Spleen (tissue), 11 donors: ENCODE measurements at regions not wholly inside any gene's neighbourhood (a gene's known extent, or its start where the extent isn't known, plus 50 kb on each side); places are given as distances from the start of the nearest gene placed in this dataset.

Experiments
- DNase-seq: peaks from one replicate; pipeline ENCODE4 v3.0.0-alpha.2; 2020
- H3K27ac ChIP-seq, 8 donors: fragments of 200-600 bp; sonication (generic) in 7 of 8; 1 replicate in 4 of 8; 2 replicates in 4 of 8; pipeline versions ENCODE4 v1.5.0 to v1.8.0; 2016 to 2021; ENCODE audit warnings: inconsistent platforms in 4 of 8, mild to moderate bottlenecking in 4 of 8, moderate library complexity in 1 of 8
- H3K27me3 ChIP-seq, 7 donors: fragments of 200-600 bp; sonication (generic) in 6 of 7; replicated peaks in 1 of 7; 1 replicate in 4 of 7; 2 replicates in 3 of 7; pipeline versions ENCODE4 v1.5.0 to v1.8.0; 2016 to 2021; ENCODE audit warnings: inconsistent platforms in 3 of 7, mild to moderate bottlenecking in 1 of 7
- H3K36me3 ChIP-seq, 6 donors: fragments of 200-600 bp; sonication (generic) in 5 of 6; 1 replicate in 4 of 6; 2 replicates in 2 of 6; pipeline versions ENCODE4 v1.5.0 to v1.8.0; 2016 to 2021; ENCODE audit warnings: inconsistent platforms in 2 of 6
- H3K4me1 ChIP-seq, 6 donors: fragments of 200-600 bp; sonication (generic) in 5 of 6; 1 replicate in 3 of 6; 2 replicates in 3 of 6; pipeline versions ENCODE4 v1.5.0 to v1.8.0; 2016 to 2021; ENCODE audit warnings: inconsistent platforms in 3 of 6
- H3K4me3 ChIP-seq, 8 donors: fragments of 200-600 bp; sonication (generic) in 7 of 8; 1 replicate in 4 of 8; 2 replicates in 4 of 8; pipeline versions ENCODE4 v1.5.0 to v1.8.0; 2016 to 2021; ENCODE audit warnings: inconsistent platforms in 4 of 8, mild to moderate bottlenecking in 4 of 8, moderate library complexity in 2 of 8
- H3K9me3 ChIP-seq, 8 donors: fragments of 200-600 bp; sonication (generic) in 7 of 8; 1 replicate in 4 of 8; 2 replicates in 4 of 8; pipeline versions ENCODE4 v1.5.0 to v1.8.0; 2016 to 2021; ENCODE audit warnings: inconsistent platforms in 4 of 8
- POLR2A ChIP-seq, 3 donors: fragments of 450-650 bp; IDR thresholded peaks; one replicate each; pipeline ENCODE4 v1.5.1; 2017; ENCODE audit warnings: antibody characterized with exemption in 3 of 3, mild to moderate bottlenecking in 1 of 3
- POLR2AphosphoS5 ChIP-seq, 3 donors: sonication (generic); formaldehyde crosslinking; IDR thresholded peaks; one replicate each; pipeline ENCODE4 v1.5.1; 2017; ENCODE audit warnings: antibody characterized with exemption in 3 of 3
- WGBS, 5 donors: extraction: QIAGEN DNeasy Blood & Tissue Kit in 3 of 5; methylation state at CpG; one replicate each; pipeline versions ENCODE4 v1.1.5 to v1.1.7; 2013 to 2018; 5-methylcytosine and 5-hydroxymethylcytosine counted together
- intact Hi-C: fragments of 100-400 bp; cut with DNase I; formaldehyde crosslinking; loops from one replicate; pipeline ENCODE4 v1.15.0; 2023; ENCODE audit warnings: low total_unique reads
- TF ChIP-seq, protein P1 (sequence below), 11 experiments: fragments of 200-600 bp in 7 of 11; fragments of 450-650 bp in 4 of 11; sonication (generic) in 4 of 11; IDR thresholded peaks in 8 of 11; conservative IDR thresholded peaks in 3 of 11; 1 replicate in 7 of 11; 2 replicates in 4 of 11; pipeline versions ENCODE4 v1.4.0 to v1.8.0; 2016 to 2021; ENCODE audit warnings: antibody characterized with exemption in 11 of 11, inconsistent platforms in 4 of 11, mild to moderate bottlenecking in 1 of 11
- donor health status: healthy with polysubstance abuse.
- donor health status: DM: no; HTN: no; CAD: no; lungs with moderate emphysema.
- donor health status: DM: no; HTN: no; CAD: no.
- donor health status: Bipolar disorder and iron deficiency.
- donor health status: healthy.
- donor health status: DM: no; HTN: no; CAD: no.
- donor health status: DM: yes; HTN: yes; CAD: no.

DNA sequence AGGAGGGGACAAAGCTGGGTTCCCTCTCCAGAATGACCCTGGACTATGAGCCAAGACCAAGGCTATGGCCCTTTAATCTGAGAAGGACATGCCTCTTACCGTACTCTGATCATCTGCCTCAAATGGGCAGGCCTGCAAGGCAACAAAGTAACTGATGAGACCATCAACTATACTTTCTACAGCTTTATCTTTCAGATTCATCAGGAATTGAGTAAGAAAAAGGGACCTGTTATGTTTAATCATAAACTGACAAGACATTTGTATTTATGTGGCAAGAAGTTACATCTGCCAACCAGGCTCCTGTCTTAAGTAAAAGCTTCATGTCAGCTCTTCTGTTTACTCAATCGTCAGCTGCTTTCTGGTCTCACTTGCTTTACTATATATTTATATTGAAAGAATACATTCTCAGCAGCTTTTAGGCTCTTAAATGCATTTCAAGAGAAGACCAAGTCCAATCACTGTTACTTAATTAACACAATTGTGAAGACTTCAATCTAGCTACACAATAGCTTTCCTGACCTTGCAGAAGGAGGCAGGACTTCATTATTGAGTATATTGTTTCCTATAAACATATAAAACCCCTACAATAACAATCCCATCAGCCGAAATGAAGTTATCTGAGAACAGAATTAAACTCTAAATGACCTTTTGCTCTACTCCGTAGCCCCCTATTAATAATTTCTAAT, 163.8 kb downstream of the ETAA1 start:
- Histone ChIP-seq H3K27me3 (no peaks in the 10 kb centered on the region), H3K4me1 (no peaks in the 10 kb centered on the region), H3K27ac (no peak overlapping the region), H3K9me3 (no peaks in the 10 kb centered on the region), H3K36me3 (no peaks in the 10 kb centered on the region), H3K4me3 (no peak overlapping the region)
- whole genome bisulfite sequencing, 5 donors: 58 to 81% (median 65%) methylated on average over 4 of the region's 4 CpGs
- TF ChIP-seq POLR2AphosphoS5 (IDR thresholded peaks at IDR 0.05) (no peak), POLR2A (IDR thresholded peaks at IDR 0.05) (no peak)
- TF ChIP-seq, protein P1, sequence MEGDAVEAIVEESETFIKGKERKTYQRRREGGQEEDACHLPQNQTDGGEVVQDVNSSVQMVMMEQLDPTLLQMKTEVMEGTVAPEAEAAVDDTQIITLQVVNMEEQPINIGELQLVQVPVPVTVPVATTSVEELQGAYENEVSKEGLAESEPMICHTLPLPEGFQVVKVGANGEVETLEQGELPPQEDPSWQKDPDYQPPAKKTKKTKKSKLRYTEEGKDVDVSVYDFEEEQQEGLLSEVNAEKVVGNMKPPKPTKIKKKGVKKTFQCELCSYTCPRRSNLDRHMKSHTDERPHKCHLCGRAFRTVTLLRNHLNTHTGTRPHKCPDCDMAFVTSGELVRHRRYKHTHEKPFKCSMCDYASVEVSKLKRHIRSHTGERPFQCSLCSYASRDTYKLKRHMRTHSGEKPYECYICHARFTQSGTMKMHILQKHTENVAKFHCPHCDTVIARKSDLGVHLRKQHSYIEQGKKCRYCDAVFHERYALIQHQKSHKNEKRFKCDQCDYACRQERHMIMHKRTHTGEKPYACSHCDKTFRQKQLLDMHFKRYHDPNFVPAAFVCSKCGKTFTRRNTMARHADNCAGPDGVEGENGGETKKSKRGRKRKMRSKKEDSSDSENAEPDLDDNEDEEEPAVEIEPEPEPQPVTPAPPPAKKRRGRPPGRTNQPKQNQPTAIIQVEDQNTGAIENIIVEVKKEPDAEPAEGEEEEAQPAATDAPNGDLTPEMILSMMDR (IDR thresholded peaks at IDR 0.05 in 8 of 11, conservative IDR thresholded peaks at IDR 0.05 in 3 of 11): no peak
- intact Hi-C loops: no loop called here
- DNase-seq: no peak

GRCh38 chr2:67561457-67561965, 164.4 kb downstream of the ETAA1 start:
- H3K9me3 ChIP-seq: no peaks in the 10 kb centered on the region
- DNase-seq: no peak
- no peaks in the 10 kb centered on the region for H3K36me3 ChIP-seq
- H3K4me3 ChIP-seq: no peak overlapping the region
- H3K4me1 ChIP-seq: no peaks in the 10 kb centered on the region
- intact Hi-C loops: no loop called here
- no peaks in the 10 kb centered on the region for H3K27me3 ChIP-seq
- 68 to 81% (median 73%) methylated on average over 8 of the region's 8 CpGs for WGBS, 5 donors
- no peak overlapping the region for H3K27ac ChIP-seq
- TF ChIP-seq POLR2A (IDR thresholded peaks at IDR 0.05) (no peak), POLR2AphosphoS5 (IDR thresholded peaks at IDR 0.05) (no peak)
- TF ChIP-seq, protein P1 (IDR thresholded peaks at IDR 0.05 in 8 of 11, conservative IDR thresholded peaks at IDR 0.05 in 3 of 11): no peak

- no peaks in the 10 kb centered on the region for H3K27me3 ChIP-seq
- TF ChIP-seq, protein P1 (IDR thresholded peaks at IDR 0.05 in 8 of 11, conservative IDR thresholded peaks at IDR 0.05 in 3 of 11): no peak
- TF ChIP-seq POLR2AphosphoS5 (IDR thresholded peaks at IDR 0.05) (no peak), POLR2A (IDR thresholded peaks at IDR 0.05) (no peak)
- no peak overlapping the region for H3K4me3 ChIP-seq
- 56 to 81% (median 67%) methylated on average over 3 of the region's 3 CpGs for WGBS, 5 donors
- H3K27ac ChIP-seq: no peak overlapping the region
- H3K9me3 ChIP-seq: no peaks in the 10 kb centered on the region
- DNase-seq: no peak
- intact Hi-C loops: no loop called here
- no peaks in the 10 kb centered on the region for H3K36me3 ChIP-seq
- H3K4me1 ChIP-seq: no peaks in the 10 kb centered on the region
These were observed 166.9 kb downstream of the ETAA1 start for GRCh38 chr2:67564076-67564475.

DNA sequence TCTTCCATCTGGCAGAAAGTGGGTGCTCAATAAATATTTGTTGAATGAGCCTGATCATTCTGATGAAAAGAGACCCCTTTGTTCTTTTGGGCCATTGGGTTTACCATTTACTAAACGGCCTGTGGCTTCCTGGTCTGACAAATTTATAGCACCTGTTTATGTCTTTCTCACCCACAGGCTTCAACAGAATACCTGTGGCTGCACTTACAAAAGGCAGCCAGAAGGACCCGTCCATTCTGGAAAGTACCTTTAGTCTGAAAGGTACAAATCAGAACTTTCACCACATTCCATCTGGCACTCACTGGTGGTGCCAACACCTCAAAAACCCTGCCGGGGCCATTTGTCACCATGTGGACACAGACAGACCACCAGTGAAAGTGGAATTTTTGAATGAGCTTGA, 167.5 kb downstream of the ETAA1 start:
- H3K27me3 ChIP-seq: no peaks in the 10 kb centered on the region
- 81 to 84% (median 82%) methylated on average over 3 of the region's 3 CpGs for WGBS, 5 donors
- DNase-seq: no peak
- no peak overlapping the region for H3K4me3 ChIP-seq
- H3K27ac ChIP-seq: no peak overlapping the region
- intact Hi-C loops: no loop called here
- no peaks in the 10 kb centered on the region for H3K9me3 ChIP-seq
- H3K36me3 ChIP-seq: no peaks in the 10 kb centered on the region
- no peaks in the 10 kb centered on the region for H3K4me1 ChIP-seq
- TF ChIP-seq POLR2AphosphoS5 (IDR thresholded peaks at IDR 0.05): no peak
- TF ChIP-seq, protein P1 (IDR thresholded peaks at IDR 0.05 in 8 of 11, conservative IDR thresholded peaks at IDR 0.05 in 3 of 11): no peak
- no peak for TF ChIP-seq POLR2A (IDR thresholded peaks at IDR 0.05)
